ENCODE measurements at regions not wholly inside any gene's neighbourhood (a gene's known extent, or its start where the extent isn't known, plus 50 kb on each side); places are given as distances from the start of the nearest gene placed in this dataset.

DNA sequence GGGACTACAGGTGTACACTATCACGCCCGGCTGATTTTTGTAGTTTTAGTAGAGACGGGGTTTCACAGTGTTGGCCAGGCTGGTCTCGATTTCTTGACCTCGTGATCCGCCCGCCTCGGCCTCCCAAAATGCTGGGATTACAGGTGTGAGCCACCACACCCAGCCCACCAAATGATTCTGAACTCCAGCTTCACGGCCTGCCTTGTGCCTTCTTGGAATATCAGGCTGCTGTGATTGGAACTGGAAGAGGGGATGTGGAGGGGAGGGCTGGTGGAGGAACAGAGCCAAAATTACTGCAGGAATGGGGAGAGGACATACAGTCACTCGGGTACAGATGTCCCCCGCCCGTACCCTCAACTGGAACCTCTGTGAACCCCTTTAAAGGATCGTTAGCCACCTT is 268.4 kb downstream of the ACTR3B start:
- no peak for DNase-seq (ENCODE audit: low spot score)
- POLR2A ChIA-PET: no interaction called here
- Histone ChIP-seq H3K9me2 (ENCODE audit: insufficient read depth, low read length) (no peaks in the 10 kb centered on the region), H3K27ac (ENCODE audit: low read depth, low read length, poor library complexity, severe bottlenecking) (no peak overlapping the region), H2AFZ (ENCODE audit: low read length) (no peak overlapping the region), H3K4me3 (ENCODE audit: low read depth, low read length, poor library complexity, severe bottlenecking) (no peak overlapping the region), H3K79me2 (ENCODE audit: insufficient read depth, low read depth, low read length) (no peaks in the 10 kb centered on the region), H3K4me2 (ENCODE audit: low read length) (no peak overlapping the region), H3K36me3 (ENCODE audit: insufficient read depth, low read length) (no peaks in the 10 kb centered on the region), H4K20me1 (ENCODE audit: insufficient read depth, low read length) (no peaks in the 10 kb centered on the region), H3K9me3 (ENCODE audit: low read length) (no peaks in the 10 kb centered on the region), H3K4me1 (ENCODE audit: insufficient read depth, low read length, poor library complexity, severe bottlenecking) (no peaks in the 10 kb centered on the region)
- TF ChIP-seq, protein P1, sequence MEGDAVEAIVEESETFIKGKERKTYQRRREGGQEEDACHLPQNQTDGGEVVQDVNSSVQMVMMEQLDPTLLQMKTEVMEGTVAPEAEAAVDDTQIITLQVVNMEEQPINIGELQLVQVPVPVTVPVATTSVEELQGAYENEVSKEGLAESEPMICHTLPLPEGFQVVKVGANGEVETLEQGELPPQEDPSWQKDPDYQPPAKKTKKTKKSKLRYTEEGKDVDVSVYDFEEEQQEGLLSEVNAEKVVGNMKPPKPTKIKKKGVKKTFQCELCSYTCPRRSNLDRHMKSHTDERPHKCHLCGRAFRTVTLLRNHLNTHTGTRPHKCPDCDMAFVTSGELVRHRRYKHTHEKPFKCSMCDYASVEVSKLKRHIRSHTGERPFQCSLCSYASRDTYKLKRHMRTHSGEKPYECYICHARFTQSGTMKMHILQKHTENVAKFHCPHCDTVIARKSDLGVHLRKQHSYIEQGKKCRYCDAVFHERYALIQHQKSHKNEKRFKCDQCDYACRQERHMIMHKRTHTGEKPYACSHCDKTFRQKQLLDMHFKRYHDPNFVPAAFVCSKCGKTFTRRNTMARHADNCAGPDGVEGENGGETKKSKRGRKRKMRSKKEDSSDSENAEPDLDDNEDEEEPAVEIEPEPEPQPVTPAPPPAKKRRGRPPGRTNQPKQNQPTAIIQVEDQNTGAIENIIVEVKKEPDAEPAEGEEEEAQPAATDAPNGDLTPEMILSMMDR (conservative IDR thresholded peaks at IDR 0.05; ENCODE audit: low read length): no peak
- no peak for TF ChIP-seq EZH2phosphoT487 (IDR thresholded peaks at IDR 0.05; ENCODE audit: borderline replicate concordance, low read depth, low read length)
- CTCF ChIA-PET (ENCODE audit: unreplicated experiment): no interaction called here
- intact Hi-C loops (cut with micrococcal nuclease; ENCODE audit: unreplicated experiment): no loop called here
- no TSS peak for BruUV-seq (replicated peaks)

DNA sequence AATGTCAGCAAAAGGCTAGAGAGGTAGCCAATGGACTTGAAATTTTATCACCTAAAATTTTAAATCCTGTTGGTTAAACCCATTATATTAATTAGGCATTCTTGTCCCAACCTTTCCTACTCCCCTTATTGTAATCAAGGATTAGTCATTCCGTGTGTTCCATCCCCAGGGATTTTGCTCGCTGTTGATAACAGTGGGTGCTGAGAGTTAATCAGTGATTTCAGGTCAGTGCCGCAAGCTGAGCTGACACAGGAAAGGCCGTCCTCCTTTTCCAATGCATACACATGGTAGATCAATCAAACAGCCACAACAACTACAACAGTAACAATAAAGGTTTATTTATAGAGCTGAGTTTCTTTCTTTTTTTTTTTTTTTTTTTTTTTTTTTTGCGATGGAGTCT is 271.4 kb downstream of the ACTR3B start:
- Histone ChIP-seq H2AFZ (ENCODE audit: low read length) (no peak overlapping the region), H3K9me2 (ENCODE audit: insufficient read depth, low read length) (no peaks in the 10 kb centered on the region), H3K4me1 (ENCODE audit: insufficient read depth, low read length, poor library complexity, severe bottlenecking) (no peaks in the 10 kb centered on the region), H3K36me3 (ENCODE audit: insufficient read depth, low read length) (no peaks in the 10 kb centered on the region), H4K20me1 (ENCODE audit: insufficient read depth, low read length) (no peaks in the 10 kb centered on the region), H3K27ac (ENCODE audit: low read depth, low read length, poor library complexity, severe bottlenecking) (no peak overlapping the region), H3K4me2 (ENCODE audit: low read length) (no peak overlapping the region), H3K9me3 (ENCODE audit: low read length) (no peaks in the 10 kb centered on the region), H3K79me2 (ENCODE audit: insufficient read depth, low read depth, low read length) (no peaks in the 10 kb centered on the region), H3K4me3 (ENCODE audit: low read depth, low read length, poor library complexity, severe bottlenecking) (no peak overlapping the region)
- intact Hi-C loops (cut with micrococcal nuclease; ENCODE audit: unreplicated experiment): no loop called here
- TF ChIP-seq EZH2phosphoT487 (IDR thresholded peaks at IDR 0.05; ENCODE audit: borderline replicate concordance, low read depth, low read length): no peak
- TF ChIP-seq, protein P1 (conservative IDR thresholded peaks at IDR 0.05; ENCODE audit: low read length): no peak
- ChIA-PET POLR2A (no interaction called here), CTCF (ENCODE audit: unreplicated experiment) (no interaction called here)
- no TSS peak for BruUV-seq (replicated peaks)
- DNase-seq (ENCODE audit: low spot score): no peak

DNA sequence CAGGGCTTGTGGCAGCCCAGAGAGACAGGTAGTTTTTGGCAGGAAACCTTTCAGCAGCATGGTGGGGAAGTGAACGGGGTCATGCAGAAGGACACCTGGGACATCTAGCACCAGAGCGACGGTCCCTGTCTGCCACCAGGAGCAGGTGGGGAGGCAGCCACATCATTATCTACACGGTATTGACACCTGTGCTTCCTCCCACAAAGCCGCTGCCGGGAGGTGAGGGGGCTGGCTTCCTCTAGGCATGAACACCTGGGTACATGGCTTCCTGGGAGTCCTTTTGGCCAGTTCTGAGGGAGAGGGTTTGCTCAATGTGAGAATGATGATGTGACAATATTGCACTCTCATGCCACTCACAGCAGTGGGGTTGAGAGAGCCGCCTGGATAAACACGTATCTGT is 275.2 kb downstream of the ACTR3B start:
- Histone ChIP-seq H3K4me2 (ENCODE audit: low read length) (no peak overlapping the region), H4K20me1 (ENCODE audit: insufficient read depth, low read length) (no peaks in the 10 kb centered on the region), H3K9me2 (ENCODE audit: insufficient read depth, low read length) (no peaks in the 10 kb centered on the region), H3K9me3 (ENCODE audit: low read length) (no peaks in the 10 kb centered on the region), H3K36me3 (ENCODE audit: insufficient read depth, low read length) (no peaks in the 10 kb centered on the region), H3K4me1 (ENCODE audit: insufficient read depth, low read length, poor library complexity, severe bottlenecking) (no peaks in the 10 kb centered on the region), H2AFZ (ENCODE audit: low read length) (no peak overlapping the region), H3K79me2 (ENCODE audit: insufficient read depth, low read depth, low read length) (no peaks in the 10 kb centered on the region), H3K27ac (ENCODE audit: low read depth, low read length, poor library complexity, severe bottlenecking) (no peak overlapping the region), H3K4me3 (ENCODE audit: low read depth, low read length, poor library complexity, severe bottlenecking) (no peak overlapping the region)
- ChIA-PET CTCF (ENCODE audit: unreplicated experiment) (no interaction called here), POLR2A (no interaction called here)
- intact Hi-C loops (cut with micrococcal nuclease; ENCODE audit: unreplicated experiment): no loop called here
- TF ChIP-seq, protein P1 (conservative IDR thresholded peaks at IDR 0.05; ENCODE audit: low read length): no peak
- no peak for TF ChIP-seq EZH2phosphoT487 (IDR thresholded peaks at IDR 0.05; ENCODE audit: borderline replicate concordance, low read depth, low read length)
- BruUV-seq (replicated peaks): no TSS peak
- no peak for DNase-seq (ENCODE audit: low spot score)
